DND-41 (cell line): ENCODE measurements at regions not wholly inside any gene's neighbourhood (a gene's known extent, or its start where the extent isn't known, plus 50 kb on each side); places are given as distances from the start of the nearest gene placed in this dataset.

Source experiments
- CTCF ChIP-seq: IDR thresholded peaks from 2 replicates; pipeline ENCODE4 v1.5.1; 2012; ENCODE audit warnings: borderline replicate concordance, low read length, moderate library complexity, mild to moderate bottlenecking; ENCODE audit not compliant: poor library complexity, severe bottlenecking; ENCODE audit errors: extremely low read depth
- EZH2 ChIP-seq: IDR thresholded peaks from 3 replicates; pipeline ENCODE4 v1.6.1; 2012; ENCODE audit warnings: borderline replicate concordance, low read depth, mild to moderate bottlenecking, moderate library complexity, low read length, inconsistent platforms; ENCODE audit not compliant: severe bottlenecking

- TF ChIP-seq CTCF (no peak), EZH2 (no peak)
Observed at GRCh38 chr12:59911516-59911915, 315.7 kb downstream of the SLC16A7 start.
